Breast epithelium (tissue), 3 donors: ENCODE measurements at regions not wholly inside any gene's neighbourhood (a gene's known extent, or its start where the extent isn't known, plus 50 kb on each side); places are given as distances from the start of the nearest gene placed in this dataset.

Experiments used
- POLR2A ChIP-seq: fragments of 450-650 bp; IDR thresholded peaks from one replicate; pipeline ENCODE4 v1.6.1; 2016; ENCODE audit warnings: antibody characterized with exemption, mild to moderate bottlenecking, moderate library complexity
- TF ChIP-seq, protein P1 (sequence below), 3 donors: fragments of 450-650 bp; IDR thresholded peaks; one replicate each; pipeline ENCODE4 v1.5.1; 2016 to 2017; ENCODE audit warnings: antibody characterized with exemption in 3 of 3, mild to moderate bottlenecking in 3 of 3, moderate library complexity in 3 of 3

DNA sequence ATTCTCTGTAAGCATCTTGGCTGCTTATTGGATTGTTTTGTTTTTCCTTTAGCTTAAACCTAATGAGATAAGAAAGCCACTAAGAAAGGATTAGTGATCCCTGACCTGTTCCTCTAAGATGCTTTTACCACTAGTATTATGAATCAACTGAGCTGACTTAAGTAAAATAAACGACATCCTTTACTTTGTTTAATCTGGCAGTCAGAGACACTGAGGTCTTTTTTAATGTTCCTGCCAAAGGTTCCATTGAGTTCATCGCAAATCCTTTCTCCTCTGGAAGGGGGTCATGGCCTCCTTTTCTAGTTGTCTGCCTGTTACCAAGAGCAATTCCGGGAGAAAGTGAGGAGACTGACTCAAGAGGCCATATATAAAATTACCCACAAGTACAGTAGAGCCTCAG, 1038.3 kb upstream of the SLIT2 start:
- no peak for TF ChIP-seq POLR2A
- TF ChIP-seq, protein P1, sequence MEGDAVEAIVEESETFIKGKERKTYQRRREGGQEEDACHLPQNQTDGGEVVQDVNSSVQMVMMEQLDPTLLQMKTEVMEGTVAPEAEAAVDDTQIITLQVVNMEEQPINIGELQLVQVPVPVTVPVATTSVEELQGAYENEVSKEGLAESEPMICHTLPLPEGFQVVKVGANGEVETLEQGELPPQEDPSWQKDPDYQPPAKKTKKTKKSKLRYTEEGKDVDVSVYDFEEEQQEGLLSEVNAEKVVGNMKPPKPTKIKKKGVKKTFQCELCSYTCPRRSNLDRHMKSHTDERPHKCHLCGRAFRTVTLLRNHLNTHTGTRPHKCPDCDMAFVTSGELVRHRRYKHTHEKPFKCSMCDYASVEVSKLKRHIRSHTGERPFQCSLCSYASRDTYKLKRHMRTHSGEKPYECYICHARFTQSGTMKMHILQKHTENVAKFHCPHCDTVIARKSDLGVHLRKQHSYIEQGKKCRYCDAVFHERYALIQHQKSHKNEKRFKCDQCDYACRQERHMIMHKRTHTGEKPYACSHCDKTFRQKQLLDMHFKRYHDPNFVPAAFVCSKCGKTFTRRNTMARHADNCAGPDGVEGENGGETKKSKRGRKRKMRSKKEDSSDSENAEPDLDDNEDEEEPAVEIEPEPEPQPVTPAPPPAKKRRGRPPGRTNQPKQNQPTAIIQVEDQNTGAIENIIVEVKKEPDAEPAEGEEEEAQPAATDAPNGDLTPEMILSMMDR (IDR thresholded peaks at IDR 0.05), result no peak
